ENCODE measurements at regions not wholly inside any gene's neighbourhood (a gene's known extent, or its start where the extent isn't known, plus 50 kb on each side); places are given as distances from the start of the nearest gene placed in this dataset.

- WGBS (ENCODE audit: insufficient coverage, low coverage, missing lambda C conversion rate), result 31% methylated on average over 4 of the region's 5 CpGs
- ChIA-PET POLR2A (interaction anchor here (0.6 kb wide), 2 partner anchors 9 to 498 kb away, joined by 3 read pairs; no protein-coding TSS in a partner anchor), CTCF (ENCODE audit: low intra/inter-chr PET ratio) (no interaction called here)
- Histone ChIP-seq H3K27me3 (ENCODE audit: control insufficient read depth in 2 of 2, insufficient read depth in 2 of 2, low read length in 2 of 2) (no peaks in the 10 kb centered on the region), H3K9me1 (ENCODE audit: control insufficient read depth, insufficient read depth, low read length) (no peaks in the 10 kb centered on the region), H3K4me2 (ENCODE audit: insufficient read depth, low read length) (peak overlapping the region; percentile 39; the same call in 1 of the 2 replicates), H3K79me2 (ENCODE audit: control insufficient read depth, insufficient read depth, low read length) (no peaks in the 10 kb centered on the region), H3K27ac (ENCODE audit: extremely low read depth, low read depth, low read length) (peak overlapping the region; percentile 71), H3K4me1 (replicated peaks in 1 of 2; ENCODE audit: control insufficient read depth in 2 of 2, insufficient read depth in 2 of 2, low read length in 2 of 2) (peaks cover 0 to 5% of the 10 kb centered on the region in 2 experiments; a peak in 2 of 5 replicates), H3K9ac (ENCODE audit: insufficient read depth in 1 of 2, low read depth in 2 of 2, low read length in 2 of 2) (peak overlapping the region in 1 of 2 experiments; percentile 32; a peak in 2 of 4 replicates), H2AFZ (ENCODE audit: low read depth, low read length) (peak overlapping the region; percentile 76), H3K4me3 (no peak overlapping the region), H3K36me3 (ENCODE audit: control insufficient read depth, insufficient read depth, low read length) (peaks cover 4% of the 10 kb centered on the region; the same call in 1 of the 3 replicates), H4K20me1 (replicated peaks; ENCODE audit: control insufficient read depth, insufficient read depth, low read length) (no peaks in the 10 kb centered on the region), H3K9me3 (replicated peaks; ENCODE audit: control insufficient read depth, insufficient read depth, low read depth, low read length) (0 out of 2 replicates have a peak, but pooled peaks cover 3% of the 10 kb centered on the region)
- in situ Hi-C loops (cut with MboI), result no loop called here
- BruUV-seq (replicated peaks), result no TSS peak
- DNase-seq (ENCODE audit: extremely low read depth in 1 of 4, low spot score in 3 of 4) (peak; percentile 10 to 63 (median 34)), FAIRE-seq (peak; percentile 78), ATAC-seq (peak; percentile 93)
- intact Hi-C loops (cut with micrococcal nuclease), result no loop called here
- TF ChIP-seq RBFOX2 (IDR thresholded peaks at IDR 0.05; ENCODE audit: low read depth, low read length) (no peak), DDX20 (tag; IDR thresholded peaks at IDR 0.05; ENCODE audit: low read depth) (no peak), ETS2 (tag; IDR thresholded peaks at IDR 0.05; ENCODE audit: borderline replicate concordance, poor library complexity, severe bottlenecking) (no peak), MAFF (IDR thresholded peaks at IDR 0.05; ENCODE audit: low read length) (peak; percentile 79), CREB3L1 (IDR thresholded peaks at IDR 0.05; ENCODE audit: borderline replicate concordance, low read depth) (no peak), SIRT6 (IDR thresholded peaks at IDR 0.05; ENCODE audit: low read depth, low read length) (no peak), TBP (optimal IDR thresholded peaks at IDR 0.05; ENCODE audit: low read depth, low read length) (no peak), DACH1 (IDR thresholded peaks at IDR 0.05; ENCODE audit: partially characterized antibody) (no peak), BRCA1 (IDR thresholded peaks at IDR 0.05) (no peak), BRCA1 (CRISPR knock-in tag; IDR thresholded peaks at IDR 0.05) (no peak), CHD2 (IDR thresholded peaks at IDR 0.05; ENCODE audit: low read depth, low read length) (no peak), U2AF2 (optimal IDR thresholded peaks at IDR 0.05; ENCODE audit: low read depth, low read length) (no peak), PHB (CRISPR knock-in tag; IDR thresholded peaks at IDR 0.05) (no peak), PML (IDR thresholded peaks at IDR 0.05; ENCODE audit: low read length) (no peak), ELF1 (tag; IDR thresholded peaks at IDR 0.05) (0 out of 2 replicates have a peak, but pooled peaks have one; percentile 28), MAFG (tag; conservative IDR thresholded peaks at IDR 0.05) (peak; percentile 90), ZNF282 (CRISPR knock-in tag; IDR thresholded peaks at IDR 0.05) (no peak), KLF1 (tag; IDR thresholded peaks at IDR 0.05) (no peak), CREBBP (IDR thresholded peaks at IDR 0.05; ENCODE audit: low read depth, low read length) (no peak), ZNF143 (CRISPR knock-in tag; IDR thresholded peaks at IDR 0.05) (no peak), NFYB (IDR thresholded peaks at IDR 0.05; ENCODE audit: extremely low read depth, insufficient read length) (no peak), HNRNPL (IDR thresholded peaks at IDR 0.05; ENCODE audit: low read depth, low read length) (no peak), HNRNPK (IDR thresholded peaks at IDR 0.05; ENCODE audit: low read depth, low read length, poor library complexity, severe bottlenecking) (no peak), ZNF384 (IDR thresholded peaks at IDR 0.05; ENCODE audit: low read depth, low read length) (no peak), NFE2L1 (tag; IDR thresholded peaks at IDR 0.05; ENCODE audit: borderline replicate concordance, low read depth) (peak; percentile 64)
Measured at GRCh38 chrX:124641737-124642491, 295.6 kb downstream of the SH2D1A start.

Measured in K562 (cell line).